Mesenchymal stem cell (in vitro differentiated cells and primary cell): ENCODE measurements at regions not wholly inside any gene's neighbourhood (a gene's known extent, or its start where the extent isn't known, plus 50 kb on each side); places are given as distances from the start of the nearest gene placed in this dataset.

ENCODE experiments used
- DNase-seq: peaks from one replicate; pipeline ENCODE4 v3.0.0-alpha.2; 2013
- H2AFZ ChIP-seq: one replicate; pipeline ENCODE4 v1.6.1; 2013; ENCODE audit warnings: low read depth, mild to moderate bottlenecking, control low read depth, inconsistent platforms, low read length, moderate library complexity
- H2AK5ac ChIP-seq: 2 replicates; pipeline ENCODE4 v1.6.1; 2013; ENCODE audit warnings: low read length, moderate library complexity, mild to moderate bottlenecking, inconsistent platforms; ENCODE audit not compliant: severe bottlenecking
- H2BK120ac ChIP-seq: one replicate; pipeline ENCODE4 v1.6.1; 2013; ENCODE audit warnings: low read depth, mild to moderate bottlenecking, inconsistent platforms, low read length, moderate library complexity
- H2BK12ac ChIP-seq, 2 experiments: one replicate each; pipeline ENCODE4 v1.6.1; 2013; ENCODE audit warnings: inconsistent platforms in 2 of 2, low read length in 2 of 2, mild to moderate bottlenecking in 2 of 2, moderate library complexity in 2 of 2, control low read depth in 1 of 2
- H2BK15ac ChIP-seq: one replicate; pipeline ENCODE4 v1.6.1; 2013; ENCODE audit warnings: mild to moderate bottlenecking, low read depth, inconsistent platforms; ENCODE audit not compliant: poor library complexity, severe bottlenecking
- H2BK5ac ChIP-seq: 2 replicates; pipeline ENCODE4 v1.6.1; 2013; ENCODE audit warnings: low read depth, mild to moderate bottlenecking, low read length, control low read depth, inconsistent platforms; ENCODE audit not compliant: poor library complexity, severe bottlenecking
- H3K14ac ChIP-seq, 2 experiments: one replicate each; pipeline ENCODE4 v1.6.1; 2013; ENCODE audit warnings: inconsistent platforms in 2 of 2, low read length in 2 of 2, control low read depth in 1 of 2, mild to moderate bottlenecking in 1 of 2, moderate library complexity in 1 of 2
- H3K18ac ChIP-seq, 2 experiments: one replicate each; pipeline ENCODE4 v1.6.1; 2013; ENCODE audit warnings: inconsistent platforms in 2 of 2, low read length in 2 of 2, control low read depth in 1 of 2, low read depth in 1 of 2, mild to moderate bottlenecking in 1 of 2
- H3K23ac ChIP-seq, 2 experiments: one replicate each; pipeline ENCODE4 v1.6.1; 2013; ENCODE audit warnings: inconsistent platforms in 2 of 2, low read length in 2 of 2, mild to moderate bottlenecking in 2 of 2, moderate library complexity in 2 of 2, control low read depth in 1 of 2
- H3K27ac ChIP-seq: 2 replicates; pipeline ENCODE4 v1.5.1; 2013; ENCODE audit warnings: mild to moderate bottlenecking, moderate library complexity, low read length, control low read depth, inconsistent platforms; ENCODE audit not compliant: poor library complexity, severe bottlenecking
- H3K27me3 ChIP-seq, 2 experiments: 2 replicates each; pipeline versions ENCODE4 v1.6.1 to v1.7.0; 2013; ENCODE audit warnings: low read length in 2 of 2, mild to moderate bottlenecking in 2 of 2, moderate library complexity in 2 of 2, control low read depth in 1 of 2, inconsistent platforms in 1 of 2; ENCODE audit not compliant: control insufficient read depth in 1 of 2, insufficient read depth in 1 of 2
- H3K36me3 ChIP-seq, 2 experiments: 2 replicates each; pipeline versions ENCODE4 v1.6.1 to v1.7.0; 2013; ENCODE audit warnings: low read length in 2 of 2, control low read depth in 1 of 2, inconsistent platforms in 1 of 2, low read depth in 1 of 2, mild to moderate bottlenecking in 1 of 2; ENCODE audit not compliant: insufficient read depth in 2 of 2, control insufficient read depth in 1 of 2
- H3K4ac ChIP-seq, 2 experiments: one replicate each; pipeline ENCODE4 v1.6.1; 2013; ENCODE audit warnings: inconsistent platforms in 2 of 2, low read length in 2 of 2, mild to moderate bottlenecking in 2 of 2, moderate library complexity in 2 of 2, control low read depth in 1 of 2, low read depth in 1 of 2
- H3K4me1 ChIP-seq: 2 replicates; pipeline ENCODE4 v1.6.1; 2013; ENCODE audit warnings: low read depth, low read length, control low read depth; ENCODE audit not compliant: control insufficient read depth, insufficient read depth
- H3K4me2 ChIP-seq: 2 replicates; pipeline ENCODE4 v1.6.1; 2013; ENCODE audit warnings: low read length, mild to moderate bottlenecking, inconsistent platforms; ENCODE audit not compliant: poor library complexity, severe bottlenecking
- H3K4me3 ChIP-seq, 2 experiments: 2 replicates each; pipeline versions ENCODE4 v1.5.1 to v1.7.0; 2013; ENCODE audit warnings: low read length in 2 of 2, mild to moderate bottlenecking in 2 of 2, control low read depth in 1 of 2, low read depth in 1 of 2; ENCODE audit not compliant: insufficient read depth in 1 of 2
- H3K79me1 ChIP-seq: replicated peaks from 2 replicates; pipeline ENCODE4 v1.6.1; 2013; ENCODE audit warnings: mild to moderate bottlenecking, control low read depth, low read length, inconsistent platforms; ENCODE audit not compliant: poor library complexity, severe bottlenecking
- H3K9ac ChIP-seq: 2 replicates; pipeline ENCODE4 v1.7.0; 2013; ENCODE audit warnings: mild to moderate bottlenecking, low read length, moderate library complexity
- H3K9me3 ChIP-seq: 2 replicates; pipeline ENCODE4 v1.7.0; 2013; ENCODE audit warnings: mild to moderate bottlenecking, low read length; ENCODE audit not compliant: control insufficient read depth
- H4K8ac ChIP-seq: one replicate; pipeline ENCODE4 v1.6.1; 2013; ENCODE audit warnings: inconsistent platforms, mild to moderate bottlenecking, low read length, moderate library complexity
- H4K91ac ChIP-seq: one replicate; pipeline ENCODE4 v1.6.1; 2013; ENCODE audit warnings: mild to moderate bottlenecking, low read length, inconsistent platforms
- WGBS: methylation state at CpG from one replicate; pipeline ENCODE4 v1.1.7; 2013; ENCODE audit warnings: mixed read lengths; 5-methylcytosine and 5-hydroxymethylcytosine counted together

DNA sequence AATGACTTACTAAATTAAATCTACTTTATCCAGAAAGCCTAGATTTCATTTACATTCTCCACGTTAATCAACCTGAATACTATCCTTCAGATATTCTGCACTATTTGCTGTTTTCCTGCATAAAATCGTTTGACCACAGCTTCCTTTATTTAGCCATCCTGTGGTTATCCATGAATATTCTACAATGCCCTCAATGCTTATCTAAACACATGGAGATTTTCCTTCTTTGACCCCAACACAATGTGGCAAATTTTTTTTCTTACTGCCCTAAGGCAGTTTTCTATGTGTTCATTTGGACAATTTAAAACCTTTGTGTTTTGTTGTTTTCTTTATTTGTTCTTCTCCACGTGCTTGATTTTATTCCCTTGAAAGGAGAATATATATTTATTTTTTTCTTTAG, 495.5 kb upstream of the ROBO1 start:
- Histone ChIP-seq H3K9ac (no peak overlapping the region), H3K4me3 (no peak overlapping the region), H3K14ac (no peak overlapping the region), H2BK15ac (no peak overlapping the region), H3K27ac (no peak overlapping the region), H3K4me1 (no peaks in the 10 kb centered on the region), H3K23ac (no peak overlapping the region), H2BK120ac (no peak overlapping the region), H2AK5ac (no peak overlapping the region), H3K79me1 (no peaks in the 10 kb centered on the region), H2BK5ac (no peak overlapping the region), H3K4me2 (no peak overlapping the region), H3K27me3 (no peaks in the 10 kb centered on the region), H3K4ac (no peak overlapping the region), H2BK12ac (no peak overlapping the region), H4K91ac (no peak overlapping the region), H3K18ac (no peak overlapping the region), H3K9me3 (no peaks in the 10 kb centered on the region), H4K8ac (no peak overlapping the region), H3K36me3 (no peaks in the 10 kb centered on the region), H2AFZ (no peak overlapping the region)
- no peak for DNase-seq
- 41% methylated on average over 2 of the region's 3 CpGs for WGBS

DNA sequence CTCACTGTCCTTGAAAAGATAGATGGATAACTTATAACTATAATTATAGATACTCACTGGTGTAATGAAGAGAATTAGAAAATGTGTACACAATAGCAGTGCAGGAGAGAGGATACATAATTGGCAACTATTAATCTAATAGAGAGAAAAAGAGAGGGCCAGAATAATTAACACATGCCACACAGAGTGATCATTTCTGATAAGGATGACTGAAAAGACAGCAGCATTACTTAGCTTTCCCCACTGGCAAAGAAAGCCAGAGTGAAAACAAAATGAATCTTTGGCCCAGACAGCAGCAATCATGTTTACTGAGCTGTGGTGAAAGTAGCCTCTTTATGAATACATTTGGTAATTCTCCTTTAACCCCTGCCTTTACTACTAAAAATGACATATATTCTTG, 493.3 kb upstream of the ROBO1 start:
- no peaks in the 10 kb centered on the region for H3K79me1 ChIP-seq
- H4K91ac ChIP-seq = no peak overlapping the region
- H3K9ac ChIP-seq = no peak overlapping the region
- no peak overlapping the region for H3K18ac ChIP-seq
- no peak overlapping the region for H2BK15ac ChIP-seq
- no peak overlapping the region for H2BK120ac ChIP-seq
- no peak overlapping the region for H3K4me3 ChIP-seq
- H2BK12ac ChIP-seq = no peak overlapping the region
- H3K4ac ChIP-seq = no peak overlapping the region
- no peak overlapping the region for H3K27ac ChIP-seq
- H3K27me3 ChIP-seq = no peaks in the 10 kb centered on the region
- H3K14ac ChIP-seq = no peak overlapping the region
- no peak overlapping the region for H3K4me2 ChIP-seq
- H4K8ac ChIP-seq = no peak overlapping the region
- no peak overlapping the region for H2AFZ ChIP-seq
- no peaks in the 10 kb centered on the region for H3K36me3 ChIP-seq
- DNase-seq = no peak
- no peak overlapping the region for H3K23ac ChIP-seq
- no peaks in the 10 kb centered on the region for H3K4me1 ChIP-seq
- no peak overlapping the region for H2AK5ac ChIP-seq
- H2BK5ac ChIP-seq = no peak overlapping the region
- no peaks in the 10 kb centered on the region for H3K9me3 ChIP-seq

DNA sequence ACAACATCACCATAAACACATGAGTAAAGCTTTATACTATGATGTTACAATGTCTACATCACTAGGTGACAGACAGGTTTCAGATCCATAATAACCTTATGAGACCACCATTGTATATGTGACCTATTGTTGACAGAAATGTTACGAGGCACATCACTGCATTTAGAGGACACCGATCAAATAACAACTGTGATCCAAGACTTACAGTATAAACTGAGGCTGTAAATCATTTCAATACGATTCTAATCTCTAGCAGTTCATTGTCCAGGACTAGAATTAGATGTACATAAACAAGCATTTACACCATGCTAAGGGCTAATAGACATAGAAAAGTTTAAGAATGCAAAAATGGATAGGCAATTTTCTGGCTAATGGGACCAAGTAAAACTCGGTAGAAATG, 491.9 kb upstream of the ROBO1 start:
- H3K4ac ChIP-seq = no peak overlapping the region
- no peaks in the 10 kb centered on the region for H3K4me1 ChIP-seq
- H3K14ac ChIP-seq = no peak overlapping the region
- no peak overlapping the region for H4K91ac ChIP-seq
- no peak for DNase-seq
- H3K36me3 ChIP-seq = no peaks in the 10 kb centered on the region
- 93% methylated on average over 3 of the region's 4 CpGs for WGBS
- no peak overlapping the region for H2BK5ac ChIP-seq
- no peaks in the 10 kb centered on the region for H3K79me1 ChIP-seq
- H3K9ac ChIP-seq = no peak overlapping the region
- no peak overlapping the region for H3K27ac ChIP-seq
- H3K4me3 ChIP-seq = no peak overlapping the region
- H2BK12ac ChIP-seq = no peak overlapping the region
- H2AK5ac ChIP-seq = no peak overlapping the region
- H3K18ac ChIP-seq = no peak overlapping the region
- no peak overlapping the region for H3K23ac ChIP-seq
- H2BK15ac ChIP-seq = no peak overlapping the region
- no peak overlapping the region for H2BK120ac ChIP-seq
- H3K27me3 ChIP-seq = no peaks in the 10 kb centered on the region
- no peak overlapping the region for H4K8ac ChIP-seq
- no peak overlapping the region for H3K4me2 ChIP-seq
- H3K9me3 ChIP-seq = no peaks in the 10 kb centered on the region
- H2AFZ ChIP-seq = no peak overlapping the region

DNA sequence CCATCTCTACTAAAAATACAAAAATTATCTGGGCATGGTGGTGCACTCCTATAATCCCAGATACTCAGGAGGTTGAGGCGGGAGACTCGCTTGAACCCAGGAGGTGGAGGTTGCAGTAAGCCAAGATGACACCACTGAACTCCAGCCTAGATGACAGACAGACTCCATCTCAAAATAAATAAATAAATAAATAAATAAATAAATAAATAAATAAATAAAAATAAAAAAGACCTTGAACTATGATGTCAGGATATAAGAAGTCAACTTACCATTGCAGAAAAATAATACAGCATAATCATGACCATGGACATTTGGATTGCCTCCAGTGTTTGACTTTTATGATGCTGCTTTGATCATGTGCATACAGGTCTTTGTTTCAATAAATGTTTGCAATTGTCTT, 484.3 kb upstream of the ROBO1 start:
- H3K4me1 ChIP-seq = no peaks in the 10 kb centered on the region
- H3K23ac ChIP-seq = no peak overlapping the region
- no peak overlapping the region for H2AK5ac ChIP-seq
- peaks cover 21% of the 10 kb centered on the region for H3K9me3 ChIP-seq
- DNase-seq = no peak
- no peak overlapping the region for H2BK5ac ChIP-seq
- no peak overlapping the region for H3K9ac ChIP-seq
- H3K27me3 ChIP-seq = no peaks in the 10 kb centered on the region
- no peak overlapping the region for H3K18ac ChIP-seq
- H3K79me1 ChIP-seq = no peaks in the 10 kb centered on the region
- no peak overlapping the region for H3K4me3 ChIP-seq
- H4K91ac ChIP-seq = no peak overlapping the region
- H3K36me3 ChIP-seq = no peaks in the 10 kb centered on the region
- no peak overlapping the region for H2BK12ac ChIP-seq
- H3K14ac ChIP-seq = no peak overlapping the region
- no peak overlapping the region for H3K27ac ChIP-seq
- H2AFZ ChIP-seq = no peak overlapping the region
- no peak overlapping the region for H3K4ac ChIP-seq
- H2BK120ac ChIP-seq = no peak overlapping the region
- H4K8ac ChIP-seq = no peak overlapping the region
- H3K4me2 ChIP-seq = no peak overlapping the region
- 100% methylated on average over 1 of the region's 2 CpGs for WGBS
- H2BK15ac ChIP-seq = no peak overlapping the region
